HL-60 (cell line): ENCODE measurements at regions not wholly inside any gene's neighbourhood (a gene's known extent, or its start where the extent isn't known, plus 50 kb on each side); places are given as distances from the start of the nearest gene placed in this dataset.

Experiments used
- CTCF ChIP-seq: IDR thresholded peaks from one replicate; pipeline ENCODE4 v1.5.1; 2011; ENCODE audit warnings: low read length, control low read depth, inconsistent platforms; ENCODE audit not compliant: insufficient read depth
- GABPA ChIP-seq: IDR thresholded peaks from 2 replicates; pipeline ENCODE4 v1.6.1; 2012; ENCODE audit warnings: low read depth
- POLR2AphosphoS5 ChIP-seq: IDR thresholded peaks from 2 replicates; pipeline ENCODE4 v1.6.1; 2012; ENCODE audit warnings: low read depth
- REST ChIP-seq: IDR thresholded peaks from 2 replicates; pipeline ENCODE4 v1.6.1; 2012; ENCODE audit warnings: low read depth; ENCODE audit not compliant: insufficient replicate concordance

GRCh38 chr21:22278366-22278765, 1280.2 kb downstream of the NCAM2 start:
- TF ChIP-seq POLR2AphosphoS5 (no peak), CTCF (no peak), REST (no peak), GABPA (no peak)
